Epithelial cell of proximal tubule (primary cell): ENCODE measurements at regions not wholly inside any gene's neighbourhood (a gene's known extent, or its start where the extent isn't known, plus 50 kb on each side); places are given as distances from the start of the nearest gene placed in this dataset.

Experiments used
- DNase-seq: peaks from one replicate; pipeline ENCODE4 v3.0.0-alpha.2; 2011; ENCODE audit warnings: low read depth
- H3K4me3 ChIP-seq: 2 replicates; pipeline ENCODE4 v1.5.1; 2011; ENCODE audit warnings: low read depth, mild to moderate bottlenecking, low read length
- CTCF ChIP-seq: conservative IDR thresholded peaks from 2 replicates; pipeline ENCODE4 v1.5.1; 2012; ENCODE audit warnings: low read depth, mild to moderate bottlenecking, low read length

GRCh38 chr6:2558098-2558680 lies 192.5 kb downstream of the MYLK4 start:
- no peak overlapping the region for H3K4me3 ChIP-seq
- no peak for DNase-seq
- no peak for TF ChIP-seq CTCF

- no peak for DNase-seq
- no peak for TF ChIP-seq CTCF
These were observed 193.5 kb downstream of the MYLK4 start for GRCh38 chr6:2557181-2557720.

GRCh38 chr6:2556761-2557160 lies 194.0 kb downstream of the MYLK4 start:
- H3K4me3 ChIP-seq, result no peak overlapping the region
- TF ChIP-seq CTCF, result no peak
- DNase-seq, result no peak

More at GRCh38 chr6:2557181-2557720, 193.5 kb downstream of the MYLK4 start:
- no peak overlapping the region for H3K4me3 ChIP-seq

- no peak for DNase-seq
- H3K4me3 ChIP-seq, result no peak overlapping the region
- TF ChIP-seq CTCF, result no peak
These were observed 196.0 kb downstream of the MYLK4 start for GRCh38 chr6:2554651-2555260.

GRCh38 chr6:2552526-2553154 lies 198.1 kb downstream of the MYLK4 start:
- no peak for DNase-seq
- no peak overlapping the region for H3K4me3 ChIP-seq
- no peak for TF ChIP-seq CTCF

GRCh38 chr6:2551705-2552104 lies 199.0 kb downstream of the MYLK4 start:
- no peak for DNase-seq
- no peak for TF ChIP-seq CTCF
- H3K4me3 ChIP-seq, result no peak overlapping the region
